HFFc6 (cell line): ENCODE measurements at regions not wholly inside any gene's neighbourhood (a gene's known extent, or its start where the extent isn't known, plus 50 kb on each side); places are given as distances from the start of the nearest gene placed in this dataset.

ENCODE experiments used
- DNase-seq: peaks from one replicate; pipeline ENCODE4 v3.0.0-alpha.2; 2018
- H3K27ac Mint-ChIP-seq: 2 replicates; pipeline ENCODE4 v1.8.0; 2020; ENCODE audit warnings: mild to moderate bottlenecking, mixed read lengths
- H3K27me3 Mint-ChIP-seq: 2 replicates; pipeline ENCODE4 v1.8.0; 2021; ENCODE audit warnings: mild to moderate bottlenecking, moderate library complexity, mixed read lengths; ENCODE audit not compliant: insufficient read depth
- H3K36me3 Mint-ChIP-seq: 2 replicates; pipeline ENCODE4 v1.8.0; 2021; ENCODE audit warnings: low read depth, mixed read lengths
- H3K4me1 Mint-ChIP-seq: 2 replicates; pipeline ENCODE4 v1.8.0; 2020; ENCODE audit warnings: low read depth, mixed read lengths
- H3K4me3 Mint-ChIP-seq: 2 replicates; pipeline ENCODE4 v1.8.0; 2020; ENCODE audit warnings: mild to moderate bottlenecking, moderate library complexity, mixed read lengths
- H3K9me3 Mint-ChIP-seq: 2 replicates; pipeline ENCODE4 v1.8.0; 2020; ENCODE audit warnings: mild to moderate bottlenecking, mixed read lengths
- TF ChIP-seq, protein P1 (sequence below): fragments of 200-600 bp; sonication (generic); IDR thresholded peaks from 2 replicates; pipeline ENCODE4 v1.5.0; 2021; ENCODE audit warnings: antibody characterized with exemption, mild to moderate bottlenecking

DNA sequence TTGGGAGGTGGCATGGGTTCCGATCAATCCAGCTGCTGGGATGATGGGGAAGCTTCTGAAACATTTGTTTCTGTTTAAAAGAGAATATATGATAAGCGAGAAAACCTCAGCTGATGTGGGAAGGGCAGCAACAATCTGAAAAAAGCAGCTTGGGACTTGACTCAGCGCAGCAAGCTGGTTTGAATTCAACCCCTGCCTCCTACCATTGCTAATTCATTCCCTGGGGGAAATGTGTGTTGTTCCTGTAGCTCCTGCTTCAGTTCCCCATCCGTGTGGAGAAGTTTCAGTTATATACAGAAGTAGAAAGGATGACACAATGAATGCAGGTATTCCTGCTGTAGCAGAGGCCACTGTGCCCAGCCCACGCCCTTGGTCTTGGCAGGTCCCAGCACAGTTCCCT, 145.1 kb downstream of the NXNL2 start:
- peaks cover 4% of the 10 kb centered on the region for H3K36me3 Mint-ChIP-seq
- peaks cover 1% of the 10 kb centered on the region; the same call in 1 of the 2 replicates for H3K27me3 Mint-ChIP-seq
- H3K9me3 Mint-ChIP-seq, result peaks cover under 1% of the 10 kb centered on the region; the same call in 1 of the 2 replicates
- H3K4me3 Mint-ChIP-seq, result no peak overlapping the region
- TF ChIP-seq, protein P1, sequence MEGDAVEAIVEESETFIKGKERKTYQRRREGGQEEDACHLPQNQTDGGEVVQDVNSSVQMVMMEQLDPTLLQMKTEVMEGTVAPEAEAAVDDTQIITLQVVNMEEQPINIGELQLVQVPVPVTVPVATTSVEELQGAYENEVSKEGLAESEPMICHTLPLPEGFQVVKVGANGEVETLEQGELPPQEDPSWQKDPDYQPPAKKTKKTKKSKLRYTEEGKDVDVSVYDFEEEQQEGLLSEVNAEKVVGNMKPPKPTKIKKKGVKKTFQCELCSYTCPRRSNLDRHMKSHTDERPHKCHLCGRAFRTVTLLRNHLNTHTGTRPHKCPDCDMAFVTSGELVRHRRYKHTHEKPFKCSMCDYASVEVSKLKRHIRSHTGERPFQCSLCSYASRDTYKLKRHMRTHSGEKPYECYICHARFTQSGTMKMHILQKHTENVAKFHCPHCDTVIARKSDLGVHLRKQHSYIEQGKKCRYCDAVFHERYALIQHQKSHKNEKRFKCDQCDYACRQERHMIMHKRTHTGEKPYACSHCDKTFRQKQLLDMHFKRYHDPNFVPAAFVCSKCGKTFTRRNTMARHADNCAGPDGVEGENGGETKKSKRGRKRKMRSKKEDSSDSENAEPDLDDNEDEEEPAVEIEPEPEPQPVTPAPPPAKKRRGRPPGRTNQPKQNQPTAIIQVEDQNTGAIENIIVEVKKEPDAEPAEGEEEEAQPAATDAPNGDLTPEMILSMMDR, result no peak
- no peak overlapping the region; the same call in 1 of the 2 replicates for H3K27ac Mint-ChIP-seq
- H3K4me1 Mint-ChIP-seq, result peaks cover 19% of the 10 kb centered on the region
- DNase-seq, result no peak

DNA sequence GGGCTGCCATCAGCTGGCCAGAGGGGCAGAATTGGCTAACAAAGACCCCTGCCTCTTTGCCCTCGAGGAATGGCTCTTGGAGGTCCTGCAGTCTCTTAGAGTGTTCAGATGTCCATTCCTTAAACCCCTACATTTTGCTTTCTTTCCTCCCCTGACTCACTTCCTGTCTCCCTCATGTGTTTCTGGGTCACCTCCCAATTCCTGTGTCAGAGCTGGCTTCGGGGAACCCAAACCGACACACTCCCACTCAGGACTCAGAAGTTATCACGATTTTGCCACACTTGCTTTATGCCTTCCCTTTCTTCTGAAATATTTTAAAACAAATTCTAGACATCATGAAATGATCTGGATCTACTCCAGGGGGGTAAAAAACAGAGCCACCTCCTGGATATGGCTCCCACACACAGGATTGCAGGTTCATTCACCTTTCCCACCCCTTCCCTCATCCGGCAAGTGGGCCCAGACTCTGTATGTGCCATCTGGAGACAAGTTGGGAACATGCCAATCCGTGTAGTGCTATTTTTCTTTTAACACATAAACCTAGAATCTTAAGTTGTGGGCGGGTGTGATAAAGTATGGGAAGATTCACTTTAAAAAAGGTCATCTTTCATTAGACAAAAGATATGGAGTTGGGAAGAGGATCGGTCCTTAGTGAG, 145.7 kb downstream of the NXNL2 start:
- H3K4me3 Mint-ChIP-seq, result peak overlapping the region; percentile 5; the same call in 1 of the 2 replicates
- peaks cover 8% of the 10 kb centered on the region for H3K36me3 Mint-ChIP-seq
- H3K4me1 Mint-ChIP-seq, result peaks cover 19% of the 10 kb centered on the region
- TF ChIP-seq, protein P1, result no peak
- H3K27me3 Mint-ChIP-seq, result peaks cover 1% of the 10 kb centered on the region; the same call in 1 of the 2 replicates
- H3K9me3 Mint-ChIP-seq, result peaks cover 5% of the 10 kb centered on the region; the same call in 1 of the 2 replicates
- no peak for DNase-seq
- peak overlapping the region; percentile 66 for H3K27ac Mint-ChIP-seq

DNA sequence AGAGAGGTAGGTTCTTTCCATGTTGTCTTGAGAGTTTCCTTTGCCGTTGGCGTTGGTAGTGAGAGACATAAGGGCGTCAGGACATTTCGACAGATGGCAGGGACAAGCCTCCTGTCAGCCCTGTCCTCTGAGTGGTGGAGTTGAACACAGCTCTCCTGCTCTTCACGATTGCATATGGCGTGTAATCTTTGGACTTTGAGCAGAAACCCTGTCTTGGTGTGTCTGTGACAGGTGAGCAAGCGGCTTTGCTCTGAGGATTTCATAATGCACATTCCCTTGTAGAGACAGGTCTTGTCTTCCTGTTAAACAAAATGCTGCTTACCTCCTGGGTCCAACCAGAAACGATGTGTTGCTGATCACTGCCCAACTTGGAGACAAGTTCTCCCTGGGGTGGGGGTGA, 146.5 kb downstream of the NXNL2 start:
- Mint-ChIP-seq H3K27me3 (peaks cover 1% of the 10 kb centered on the region; the same call in 1 of the 2 replicates), H3K36me3 (peaks cover 8% of the 10 kb centered on the region), H3K9me3 (peaks cover 5% of the 10 kb centered on the region; the same call in 1 of the 2 replicates), H3K4me3 (no peak overlapping the region), H3K4me1 (peaks cover 19% of the 10 kb centered on the region), H3K27ac (no peak overlapping the region)
- TF ChIP-seq, protein P1, result no peak
- no peak for DNase-seq

DNA sequence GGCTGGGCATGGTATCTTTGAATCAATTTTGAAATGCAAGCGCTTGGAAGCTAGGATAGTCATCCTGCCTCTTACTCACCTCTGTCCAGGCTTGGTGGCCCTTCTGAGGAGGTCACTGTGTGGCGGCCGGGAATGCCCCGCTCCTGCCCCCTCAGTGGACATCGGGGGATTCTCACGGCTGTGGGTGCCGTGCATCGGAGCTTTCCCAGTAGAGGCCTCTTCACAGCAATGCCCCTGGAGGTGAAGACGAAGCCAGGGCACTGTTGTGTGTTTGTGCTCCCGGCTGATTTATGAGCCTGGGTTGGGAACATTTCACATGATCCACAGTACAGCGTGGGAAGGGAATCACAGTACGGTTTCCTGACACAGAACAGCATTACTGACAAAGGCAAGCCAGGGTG, 147.5 kb downstream of the NXNL2 start:
- Mint-ChIP-seq H3K9me3 (peaks cover 5% of the 10 kb centered on the region; the same call in 1 of the 2 replicates), H3K36me3 (peaks cover 4% of the 10 kb centered on the region), H3K27me3 (no peaks in the 10 kb centered on the region), H3K27ac (no peak overlapping the region), H3K4me3 (no peak overlapping the region), H3K4me1 (peaks cover 19% of the 10 kb centered on the region)
- TF ChIP-seq, protein P1, result no peak
- DNase-seq, result no peak

DNA sequence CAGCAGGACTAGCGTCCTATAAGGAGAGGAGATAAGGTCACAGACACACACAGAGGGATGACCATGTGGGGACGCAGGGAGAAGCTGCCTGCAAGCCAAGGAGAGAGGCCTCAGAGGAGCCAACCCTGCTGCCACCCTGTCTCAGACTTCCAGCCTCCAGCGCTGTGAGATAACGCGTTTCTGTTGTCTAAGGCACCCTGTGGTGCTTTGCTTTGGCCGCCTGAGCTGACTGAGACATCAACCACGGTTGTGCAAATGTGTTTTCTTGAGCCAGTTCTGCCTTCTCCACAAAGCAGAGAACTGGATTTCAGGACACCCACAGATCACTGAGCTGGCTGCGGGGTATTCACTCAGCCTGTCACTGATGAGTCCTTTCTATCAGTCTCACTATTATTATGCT, 149.1 kb downstream of the NXNL2 start:
- H3K4me3 Mint-ChIP-seq, result no peak overlapping the region
- TF ChIP-seq, protein P1, result no peak
- peaks cover 4% of the 10 kb centered on the region for H3K36me3 Mint-ChIP-seq
- H3K27ac Mint-ChIP-seq, result no peak overlapping the region
- no peaks in the 10 kb centered on the region for H3K27me3 Mint-ChIP-seq
- peaks cover 19% of the 10 kb centered on the region for H3K4me1 Mint-ChIP-seq
- no peak for DNase-seq
- peaks cover 5% of the 10 kb centered on the region; the same call in 1 of the 2 replicates for H3K9me3 Mint-ChIP-seq
